IMR-90 (cell line): ENCODE measurements at regions not wholly inside any gene's neighbourhood (a gene's known extent, or its start where the extent isn't known, plus 50 kb on each side); places are given as distances from the start of the nearest gene placed in this dataset.
A peak's percentile ranks its signal among the peaks of the same experiment; 100 is the strongest.

Experiments
- ATAC-seq: fragments of 200-7000 bp; cut with Tn5 transposase; 2 replicates; pipeline ENCODE4 v1.9.1; 2020; ENCODE audit warnings: low read depth, mild to moderate bottlenecking, moderate library complexity
- BruUV-seq: library from RNA; stranded (reverse); fragments of 400-500 nt; replicated peaks from 2 replicates; lab custom pipeline; 2021; lab: Mats Ljungman, UMichigan
- CTCF ChIA-PET: fragments of 300-600 bp; formaldehyde crosslinking; extraction: SDS; loops from one replicate; lab custom pipeline; 2021; ENCODE audit warnings: antibody characterized with exemption; lab: Yijun Ruan, JAX
- POLR2A ChIA-PET: fragments of 300-600 bp; sonication (Branson Sonifier 250); formaldehyde crosslinking; loops from one replicate; lab custom pipeline; 2022; ENCODE audit warnings: antibody characterized with exemption; ENCODE audit not compliant: unreplicated experiment; lab: Charles Lee
- DNase-seq: peaks from one replicate; pipeline ENCODE4 v3.0.0; 2013
- H2AFZ ChIP-seq: replicated peaks from 2 replicates; pipeline ENCODE3; 2013; ENCODE audit warnings: low read length, mild to moderate bottlenecking; ENCODE audit not compliant: poor library complexity
- H2AK5ac ChIP-seq: 2 replicates; pipeline ENCODE4 v1.6.1; 2013; ENCODE audit warnings: low read depth, low read length, inconsistent platforms
- H2AK9ac ChIP-seq: replicated peaks from 2 replicates; pipeline ENCODE3; 2013; ENCODE audit warnings: mild to moderate bottlenecking, low read depth, low read length, moderate library complexity; ENCODE audit not compliant: poor library complexity
- H2BK120ac ChIP-seq: 2 replicates; pipeline ENCODE4 v1.6.1; 2013; ENCODE audit warnings: low read depth, low read length, inconsistent platforms
- H2BK15ac ChIP-seq: 3 replicates; pipeline ENCODE4 v1.6.1; 2013; ENCODE audit warnings: low read depth, low read length, inconsistent platforms
- H2BK20ac ChIP-seq: 2 replicates; pipeline ENCODE4 v1.6.1; 2013; ENCODE audit warnings: low read depth, mild to moderate bottlenecking, inconsistent platforms, low read length, moderate library complexity
- H2BK5ac ChIP-seq: 2 replicates; pipeline ENCODE4 v1.6.1; 2013; ENCODE audit warnings: mild to moderate bottlenecking, low read depth, low read length, inconsistent platforms; ENCODE audit not compliant: poor library complexity, severe bottlenecking
- H3K14ac ChIP-seq: replicated peaks from 2 replicates; pipeline ENCODE4 v1.6.1; 2013; ENCODE audit warnings: low read depth, low read length, inconsistent platforms
- H3K18ac ChIP-seq: 2 replicates; pipeline ENCODE4 v1.6.1; 2013; ENCODE audit warnings: low read depth, low read length, control low read depth
- H3K23ac ChIP-seq: 2 replicates; pipeline ENCODE4 v1.6.1; 2013; ENCODE audit warnings: low read depth, low read length, inconsistent platforms
- H3K27ac ChIP-seq: 2 replicates; pipeline ENCODE4 v1.5.1; 2013; ENCODE audit warnings: mild to moderate bottlenecking, control low read depth, low read length; ENCODE audit not compliant: insufficient read depth
- H3K27me3 ChIP-seq: 2 replicates; pipeline ENCODE4 v1.6.1; 2013; ENCODE audit warnings: low read length; ENCODE audit not compliant: control insufficient read depth, insufficient read depth
- H3K36me3 ChIP-seq: 2 replicates; pipeline ENCODE4 v1.6.1; 2013; ENCODE audit warnings: low read length, mixed read lengths; ENCODE audit not compliant: control insufficient read depth, insufficient read depth
- H3K4ac ChIP-seq: 2 replicates; pipeline ENCODE4 v1.6.1; 2013; ENCODE audit warnings: low read depth, low read length, inconsistent platforms
- H3K4me1 ChIP-seq: 2 replicates; pipeline ENCODE4 v1.6.1; 2013; ENCODE audit warnings: low read length, mixed read lengths; ENCODE audit not compliant: control insufficient read depth, insufficient read depth
- H3K4me2 ChIP-seq: 2 replicates; pipeline ENCODE4 v1.6.1; 2013; ENCODE audit warnings: low read depth, mild to moderate bottlenecking, control low read depth, low read length, moderate library complexity
- H3K4me3 ChIP-seq: 2 replicates; pipeline ENCODE4 v1.5.1; 2013; ENCODE audit warnings: low read depth, mild to moderate bottlenecking, control low read depth, low read length, moderate library complexity; ENCODE audit not compliant: insufficient read depth
- H3K56ac ChIP-seq: 2 replicates; pipeline ENCODE4 v1.6.1; 2013; ENCODE audit warnings: low read length, inconsistent platforms; ENCODE audit not compliant: insufficient read depth; ENCODE audit errors: extremely low read depth
- H3K79me1 ChIP-seq, 2 experiments: 2 replicates each; pipeline ENCODE4 v1.6.1; 2013; ENCODE audit warnings: low read length in 2 of 2, inconsistent platforms in 1 of 2, low read depth in 1 of 2
- H3K9ac ChIP-seq: 2 replicates; pipeline ENCODE4 v1.6.1; 2013; ENCODE audit warnings: low read depth, low read length, control low read depth
- H3K9me1 ChIP-seq: 2 replicates; pipeline ENCODE4 v1.6.1; 2013; ENCODE audit warnings: low read length, inconsistent platforms; ENCODE audit not compliant: insufficient read depth
- H3K9me3 ChIP-seq: 2 replicates; pipeline ENCODE4 v1.6.1; 2013; ENCODE audit warnings: low read length; ENCODE audit not compliant: control insufficient read depth, insufficient read depth
- H4K20me1 ChIP-seq: 2 replicates; pipeline ENCODE4 v1.6.1; 2013; ENCODE audit warnings: low read length, inconsistent platforms; ENCODE audit not compliant: insufficient read depth
- H4K5ac ChIP-seq: 2 replicates; pipeline ENCODE4 v1.6.1; 2013; ENCODE audit warnings: mild to moderate bottlenecking, low read depth, low read length, control low read depth
- H4K8ac ChIP-seq, 2 experiments: 2 replicates each; pipeline ENCODE4 v1.6.1; 2013; ENCODE audit warnings: low read depth in 2 of 2, low read length in 2 of 2, control low read depth in 1 of 2, inconsistent platforms in 1 of 2
- H4K91ac ChIP-seq: 2 replicates; pipeline ENCODE4 v1.6.1; 2013; ENCODE audit warnings: low read depth, low read length, inconsistent platforms; ENCODE audit not compliant: insufficient read depth
- BHLHE40 ChIP-seq: fragments of 150-350 bp; IDR thresholded peaks from 2 replicates; pipeline ENCODE4 v1.6.1; 2016; ENCODE audit warnings: mild to moderate bottlenecking, low read depth, low read length
- CEBPB ChIP-seq: IDR thresholded peaks from 2 replicates; pipeline ENCODE4 v1.6.1; 2012; ENCODE audit warnings: low read depth, low read length, improper control_type of control experiment
- CTCF ChIP-seq: conservative IDR thresholded peaks from 2 replicates; pipeline ENCODE4 v1.5.1; 2012; ENCODE audit warnings: mild to moderate bottlenecking, low read depth, low read length, improper control_type of control experiment
- ELK1 ChIP-seq: fragments of 150-350 bp; IDR thresholded peaks from 2 replicates; pipeline ENCODE4 v1.6.1; 2016; ENCODE audit warnings: low read depth, mild to moderate bottlenecking, low read length, moderate library complexity, borderline replicate concordance
- FOS ChIP-seq: fragments of 150-350 bp; IDR thresholded peaks from 2 replicates; pipeline ENCODE4 v1.6.1; 2016; ENCODE audit warnings: low read depth, low read length
- MAFK ChIP-seq: IDR thresholded peaks from 2 replicates; pipeline ENCODE4 v1.6.1; 2012; ENCODE audit warnings: low read depth, low read length, improper control_type of control experiment
- MAZ ChIP-seq: IDR thresholded peaks from 2 replicates; pipeline ENCODE4 v1.6.1; 2012; ENCODE audit warnings: low read depth, mild to moderate bottlenecking, low read length, improper control_type of control experiment, moderate library complexity, borderline replicate concordance
- MXI1 ChIP-seq: IDR thresholded peaks from 2 replicates; pipeline ENCODE4 v1.6.1; 2012; ENCODE audit warnings: low read depth, mild to moderate bottlenecking, low read length, moderate library complexity, borderline replicate concordance
- NFE2L2 ChIP-seq: fragments of 150-350 bp; IDR thresholded peaks from 2 replicates; pipeline ENCODE4 v1.6.1; 2016; ENCODE audit warnings: low read depth, mild to moderate bottlenecking, low read length
- POLR2A ChIP-seq: IDR thresholded peaks from 2 replicates; pipeline ENCODE4 v1.6.1; 2012; ENCODE audit warnings: mild to moderate bottlenecking, low read depth, low read length
- RAD21 ChIP-seq: IDR thresholded peaks from 2 replicates; pipeline ENCODE4 v1.6.1; 2012; ENCODE audit warnings: low read length, improper control_type of control experiment
- RCOR1 ChIP-seq: IDR thresholded peaks from 2 replicates; pipeline ENCODE4 v1.6.1; 2012; ENCODE audit warnings: mild to moderate bottlenecking, low read length, improper control_type of control experiment; ENCODE audit not compliant: insufficient replicate concordance
- RFX5 ChIP-seq: IDR thresholded peaks from 2 replicates; pipeline ENCODE4 v1.8.0; 2012; ENCODE audit warnings: low read depth, mild to moderate bottlenecking, low read length, moderate library complexity
- SMC3 ChIP-seq: fragments of 150-350 bp; IDR thresholded peaks from 2 replicates; pipeline ENCODE4 v1.6.1; 2016; ENCODE audit warnings: low read depth, mild to moderate bottlenecking, antibody characterized with exemption, low read length, moderate library complexity
- USF2 ChIP-seq: fragments of 150-350 bp; IDR thresholded peaks from 2 replicates; pipeline ENCODE4 v1.6.1; 2017; ENCODE audit warnings: mild to moderate bottlenecking, antibody characterized with exemption, low read length, low read depth
- WGBS, 2 experiments: methylation state at CpG; one replicate each; pipeline versions ENCODE4 v1.1.5 to v1.1.7; 2013; ENCODE audit warnings: missing lambda C conversion rate in 2 of 2; ENCODE audit not compliant: insufficient read length in 1 of 2; ENCODE audit errors: extremely low coverage in 2 of 2; 5-methylcytosine and 5-hydroxymethylcytosine counted together
- dilution Hi-C: fragments of 300-500 bp; cut with HindIII; formaldehyde crosslinking; loops from one replicate; pipeline ENCODE4 v1.14.3; 2018; ENCODE audit warnings: low sequenced_read_pairs; ENCODE audit not compliant: unreplicated experiment
- in situ Hi-C: fragments of 300-500 bp; cut with MboI; formaldehyde crosslinking; loops from 3 replicates; pipeline ENCODE4 v1.14.3; 2019; ENCODE audit warnings: low sequenced_read_pairs, inconsistent platforms, mixed read lengths
- intact Hi-C: fragments of 100-400 bp; cut with micrococcal nuclease; formaldehyde crosslinking; loops from 2 replicates; pipeline ENCODE4 v1.10.0; 2022

- no peak overlapping the region for H4K8ac ChIP-seq
These were observed 466.0 kb downstream of the KIF20B start for GRCh38 chr10:90167174-90168064.

More at GRCh38 chr10:90167174-90168064, 466.0 kb downstream of the KIF20B start:
- ChIA-PET CTCF (no interaction called here), POLR2A (no interaction called here)
- Histone ChIP-seq H3K14ac (no peak overlapping the region), H3K9me3 (0 out of 2 replicates have a peak, but pooled peaks cover 2% of the 10 kb centered on the region), H3K4ac (no peak overlapping the region), H3K9me1 (no peaks in the 10 kb centered on the region), H2BK15ac (no peak overlapping the region), H2AK5ac (no peak overlapping the region), H3K18ac (no peak overlapping the region), H3K56ac (no peak overlapping the region), H3K23ac (no peak overlapping the region), H2BK5ac (no peak overlapping the region), H2BK120ac (no peak overlapping the region), H4K20me1 (no peaks in the 10 kb centered on the region), H3K9ac (no peak overlapping the region), H3K27ac (no peak overlapping the region), H4K5ac (no peak overlapping the region), H3K27me3 (no peaks in the 10 kb centered on the region), H3K79me1 (no peaks in the 10 kb centered on the region), H3K4me2 (no peak overlapping the region), H3K4me3 (no peak overlapping the region), H2BK20ac (no peak overlapping the region), H2AK9ac (no peak overlapping the region), H3K36me3 (no peaks in the 10 kb centered on the region), H4K91ac (no peak overlapping the region), H3K4me1 (no peaks in the 10 kb centered on the region), H2AFZ (no peak overlapping the region)
- in situ Hi-C loops (no loop called here), intact Hi-C loops (no loop called here), dilution Hi-C loops (no loop called here)
- TF ChIP-seq MAFK (no peak), CEBPB (no peak), BHLHE40 (no peak), USF2 (no peak), ELK1 (no peak), SMC3 (no peak), RAD21 (no peak), RCOR1 (no peak), CTCF (no peak), MXI1 (no peak), MAZ (no peak), FOS (no peak), NFE2L2 (no peak), POLR2A (no peak), RFX5 (no peak)
- WGBS, 2 experiments = no CpG with 5 or more reads among the region's 1 CpG
- no TSS peak for BruUV-seq
- DNase-seq (peak; percentile 17), ATAC-seq (0 out of 2 replicates have a peak, but pooled peaks have one; percentile 24)
